SK-N-SH treated with all-trans-retinoic acid at 6 μM for 48 hours (cell line): ENCODE measurements at regions not wholly inside any gene's neighbourhood (a gene's known extent, or its start where the extent isn't known, plus 50 kb on each side); places are given as distances from the start of the nearest gene placed in this dataset.

Experiments
- BACH2 ChIP-seq: fragments of 250-450 bp; sonication (Bioruptor Pico); IDR thresholded peaks from 2 replicates; pipeline ENCODE4 v1.9.0; 2021; ENCODE audit warnings: mild to moderate bottlenecking, borderline replicate concordance
- GLIS3 ChIP-seq: fragments of 250-450 bp; sonication (Bioruptor Pico); IDR thresholded peaks from 2 replicates; pipeline ENCODE4 v1.5.0; 2020; ENCODE audit warnings: mild to moderate bottlenecking, moderate library complexity
- OSR1 ChIP-seq: fragments of 250-450 bp; sonication (Bioruptor Pico); IDR thresholded peaks from 2 replicates; pipeline ENCODE4 v1.8.0; 2022; ENCODE audit warnings: moderate library complexity, mild to moderate bottlenecking, inconsistent platforms
- PPARA ChIP-seq: fragments of 250-450 bp; sonication (Bioruptor Pico); IDR thresholded peaks from 2 replicates; pipeline ENCODE4 v1.5.0; 2020; ENCODE audit warnings: mild to moderate bottlenecking, borderline replicate concordance
- RARB ChIP-seq: fragments of 250-450 bp; sonication (Bioruptor Pico); IDR thresholded peaks from 2 replicates; pipeline ENCODE4 v1.8.0; 2021; ENCODE audit warnings: mild to moderate bottlenecking, moderate library complexity
- SNAI2 ChIP-seq: fragments of 250-450 bp; sonication (Bioruptor Pico); IDR thresholded peaks from 2 replicates; pipeline ENCODE4 v1.5.0; 2020; ENCODE audit warnings: mild to moderate bottlenecking, moderate library complexity
- TCF4 ChIP-seq: fragments of 250-450 bp; sonication (Bioruptor Pico); IDR thresholded peaks from 2 replicates; pipeline ENCODE4 v1.8.0; 2021; ENCODE audit warnings: mild to moderate bottlenecking, moderate library complexity, borderline replicate concordance
- ZFP3 ChIP-seq: fragments of 250-450 bp; sonication (Bioruptor Pico); IDR thresholded peaks from 2 replicates; pipeline ENCODE4 v1.5.0; 2020; ENCODE audit warnings: mild to moderate bottlenecking, moderate library complexity
- ZFP30 ChIP-seq: fragments of 450-650 bp; formaldehyde crosslinking; IDR thresholded peaks from 2 replicates; pipeline ENCODE4 v1.5.0; 2022; ENCODE audit warnings: mild to moderate bottlenecking, moderate library complexity
- ZNF565 ChIP-seq: fragments of 450-650 bp; formaldehyde crosslinking; conservative IDR thresholded peaks from 2 replicates; pipeline ENCODE4 v1.5.0; 2020; ENCODE audit warnings: low read depth, mild to moderate bottlenecking, moderate library complexity
- ZNF70 ChIP-seq: fragments of 450-650 bp; formaldehyde crosslinking; IDR thresholded peaks from 2 replicates; pipeline ENCODE4 v1.5.0; 2020; ENCODE audit warnings: mild to moderate bottlenecking, moderate library complexity
- TF ChIP-seq, protein P1 (sequence below): fragments of 250-450 bp; sonication (Bioruptor Pico); IDR thresholded peaks from 2 replicates; pipeline ENCODE4 v1.5.1; 2020; ENCODE audit warnings: low read depth, mild to moderate bottlenecking, moderate library complexity
- TF ChIP-seq, protein P2 (sequence below): fragments of 250-450 bp; sonication (Bioruptor Pico); IDR thresholded peaks from 2 replicates; pipeline ENCODE4 v1.8.0; 2020; ENCODE audit warnings: mild to moderate bottlenecking, moderate library complexity, borderline replicate concordance

DNA sequence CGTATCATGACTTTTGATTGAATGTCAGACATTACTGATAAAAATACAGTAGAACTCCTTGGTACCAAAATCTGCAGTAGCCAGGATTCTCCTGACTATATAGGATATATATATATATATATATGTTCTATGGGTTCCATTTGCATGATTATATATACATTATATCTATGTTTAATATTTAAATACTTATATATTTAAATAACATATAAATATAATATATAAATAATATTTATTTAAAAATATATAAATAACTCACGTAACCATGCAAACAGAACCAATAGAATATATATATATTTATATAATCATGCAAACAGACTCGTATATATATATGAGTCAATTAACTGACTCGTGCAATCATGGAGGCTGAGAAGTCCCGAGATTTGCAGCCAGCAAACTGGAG, 278.8 kb upstream of the PLXNA2 start:
- TF ChIP-seq, protein P1, sequence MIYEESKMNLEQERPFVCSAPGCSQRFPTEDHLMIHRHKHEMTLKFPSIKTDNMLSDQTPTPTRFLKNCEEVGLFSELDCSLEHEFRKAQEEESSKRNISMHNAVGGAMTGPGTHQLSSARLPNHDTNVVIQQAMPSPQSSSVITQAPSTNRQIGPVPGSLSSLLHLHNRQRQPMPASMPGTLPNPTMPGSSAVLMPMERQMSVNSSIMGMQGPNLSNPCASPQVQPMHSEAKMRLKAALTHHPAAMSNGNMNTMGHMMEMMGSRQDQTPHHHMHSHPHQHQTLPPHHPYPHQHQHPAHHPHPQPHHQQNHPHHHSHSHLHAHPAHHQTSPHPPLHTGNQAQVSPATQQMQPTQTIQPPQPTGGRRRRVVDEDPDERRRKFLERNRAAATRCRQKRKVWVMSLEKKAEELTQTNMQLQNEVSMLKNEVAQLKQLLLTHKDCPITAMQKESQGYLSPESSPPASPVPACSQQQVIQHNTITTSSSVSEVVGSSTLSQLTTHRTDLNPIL (CRISPR knock-in tag): no peak
- TF ChIP-seq ZFP30 (CRISPR knock-in tag) (no peak), BACH2 (CRISPR knock-in tag) (no peak), SNAI2 (no peak), PPARA (CRISPR knock-in tag) (no peak), ZFP3 (CRISPR knock-in tag) (no peak), RARB (CRISPR knock-in tag) (no peak), OSR1 (CRISPR knock-in tag) (no peak), ZNF565 (CRISPR knock-in tag) (no peak), ZNF70 (no peak), GLIS3 (CRISPR knock-in tag) (no peak), TCF4 (CRISPR knock-in tag) (no peak)
- TF ChIP-seq, protein P2, sequence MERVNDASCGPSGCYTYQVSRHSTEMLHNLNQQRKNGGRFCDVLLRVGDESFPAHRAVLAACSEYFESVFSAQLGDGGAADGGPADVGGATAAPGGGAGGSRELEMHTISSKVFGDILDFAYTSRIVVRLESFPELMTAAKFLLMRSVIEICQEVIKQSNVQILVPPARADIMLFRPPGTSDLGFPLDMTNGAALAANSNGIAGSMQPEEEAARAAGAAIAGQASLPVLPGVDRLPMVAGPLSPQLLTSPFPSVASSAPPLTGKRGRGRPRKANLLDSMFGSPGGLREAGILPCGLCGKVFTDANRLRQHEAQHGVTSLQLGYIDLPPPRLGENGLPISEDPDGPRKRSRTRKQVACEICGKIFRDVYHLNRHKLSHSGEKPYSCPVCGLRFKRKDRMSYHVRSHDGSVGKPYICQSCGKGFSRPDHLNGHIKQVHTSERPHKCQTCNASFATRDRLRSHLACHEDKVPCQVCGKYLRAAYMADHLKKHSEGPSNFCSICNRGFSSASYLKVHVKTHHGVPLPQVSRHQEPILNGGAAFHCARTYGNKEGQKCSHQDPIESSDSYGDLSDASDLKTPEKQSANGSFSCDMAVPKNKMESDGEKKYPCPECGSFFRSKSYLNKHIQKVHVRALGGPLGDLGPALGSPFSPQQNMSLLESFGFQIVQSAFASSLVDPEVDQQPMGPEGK (CRISPR knock-in tag): no peak
